GM10266 (cell line): ENCODE measurements at regions not wholly inside any gene's neighbourhood (a gene's known extent, or its start where the extent isn't known, plus 50 kb on each side); places are given as distances from the start of the nearest gene placed in this dataset.

Source experiments
- DNase-seq: peaks from one replicate; pipeline ENCODE4 v3.0.0; 2012; ENCODE audit errors: extremely low spot score
- TF ChIP-seq, protein P1 (sequence below): IDR thresholded peaks from 2 replicates; pipeline ENCODE4 v1.5.1; 2012; ENCODE audit warnings: mild to moderate bottlenecking, low read depth; ENCODE audit not compliant: control insufficient read depth, insufficient read depth; ENCODE audit errors: missing control alignments

DNA sequence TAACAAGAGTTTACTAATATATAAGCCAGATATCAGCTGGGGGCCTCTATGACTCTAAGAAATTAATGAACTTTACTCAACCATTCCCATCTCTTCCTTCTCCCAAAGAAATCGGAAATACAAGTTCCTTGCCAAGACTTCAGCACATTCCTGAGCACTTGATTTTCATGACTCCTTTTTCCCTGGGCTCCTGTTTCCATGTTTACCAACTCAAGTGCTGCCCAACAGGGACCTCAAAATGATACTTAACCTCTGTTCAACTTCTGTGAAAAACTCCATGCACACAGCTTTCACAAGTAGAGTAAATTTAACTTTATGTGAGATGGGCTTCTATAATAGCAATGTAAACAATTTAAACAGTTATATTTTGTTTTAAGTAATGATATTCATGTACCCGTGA, 315.8 kb upstream of the CDIN1 start:
- DNase-seq, result no peak
- TF ChIP-seq, protein P1, sequence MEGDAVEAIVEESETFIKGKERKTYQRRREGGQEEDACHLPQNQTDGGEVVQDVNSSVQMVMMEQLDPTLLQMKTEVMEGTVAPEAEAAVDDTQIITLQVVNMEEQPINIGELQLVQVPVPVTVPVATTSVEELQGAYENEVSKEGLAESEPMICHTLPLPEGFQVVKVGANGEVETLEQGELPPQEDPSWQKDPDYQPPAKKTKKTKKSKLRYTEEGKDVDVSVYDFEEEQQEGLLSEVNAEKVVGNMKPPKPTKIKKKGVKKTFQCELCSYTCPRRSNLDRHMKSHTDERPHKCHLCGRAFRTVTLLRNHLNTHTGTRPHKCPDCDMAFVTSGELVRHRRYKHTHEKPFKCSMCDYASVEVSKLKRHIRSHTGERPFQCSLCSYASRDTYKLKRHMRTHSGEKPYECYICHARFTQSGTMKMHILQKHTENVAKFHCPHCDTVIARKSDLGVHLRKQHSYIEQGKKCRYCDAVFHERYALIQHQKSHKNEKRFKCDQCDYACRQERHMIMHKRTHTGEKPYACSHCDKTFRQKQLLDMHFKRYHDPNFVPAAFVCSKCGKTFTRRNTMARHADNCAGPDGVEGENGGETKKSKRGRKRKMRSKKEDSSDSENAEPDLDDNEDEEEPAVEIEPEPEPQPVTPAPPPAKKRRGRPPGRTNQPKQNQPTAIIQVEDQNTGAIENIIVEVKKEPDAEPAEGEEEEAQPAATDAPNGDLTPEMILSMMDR, result no peak

DNA sequence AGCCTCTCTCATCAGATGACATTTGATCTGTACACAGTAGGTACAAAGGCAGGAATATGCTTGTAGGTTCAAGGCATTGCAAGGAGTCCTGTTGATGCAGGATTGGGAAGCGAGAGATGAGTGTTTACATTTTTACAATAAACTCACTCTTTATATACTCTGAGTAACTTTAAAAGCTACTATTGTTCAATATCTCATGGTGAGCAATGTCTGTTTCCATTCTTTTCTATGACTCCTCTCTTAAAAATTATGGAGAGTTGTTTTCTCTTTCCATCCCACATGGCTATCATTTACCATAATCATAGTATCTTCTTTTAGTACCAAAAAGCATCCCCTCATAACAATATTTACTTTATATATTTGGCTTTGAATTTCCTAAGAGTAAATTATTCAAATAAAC, 314.0 kb upstream of the CDIN1 start:
- DNase-seq, result no peak
- TF ChIP-seq, protein P1, result no peak

DNA sequence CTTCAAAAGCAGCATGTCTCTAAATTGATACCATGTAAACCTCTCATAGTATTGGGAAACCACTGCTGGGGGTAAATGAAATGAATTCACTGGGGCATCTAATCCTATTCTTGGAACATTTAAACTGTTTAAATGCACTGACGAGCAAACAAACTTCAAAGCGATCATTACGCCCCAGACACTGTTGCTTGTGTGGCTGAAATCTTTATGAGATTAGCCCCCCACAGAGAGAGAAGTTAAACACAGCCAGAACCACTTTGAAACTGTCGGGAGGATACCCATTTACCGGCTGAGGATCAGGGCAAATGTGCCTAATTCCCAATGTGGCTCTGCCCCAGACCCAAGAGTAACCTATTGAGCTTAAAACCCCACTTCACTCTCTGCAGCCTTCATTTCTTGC, 308.4 kb upstream of the CDIN1 start:
- DNase-seq, result no peak
- TF ChIP-seq, protein P1, result no peak

DNA sequence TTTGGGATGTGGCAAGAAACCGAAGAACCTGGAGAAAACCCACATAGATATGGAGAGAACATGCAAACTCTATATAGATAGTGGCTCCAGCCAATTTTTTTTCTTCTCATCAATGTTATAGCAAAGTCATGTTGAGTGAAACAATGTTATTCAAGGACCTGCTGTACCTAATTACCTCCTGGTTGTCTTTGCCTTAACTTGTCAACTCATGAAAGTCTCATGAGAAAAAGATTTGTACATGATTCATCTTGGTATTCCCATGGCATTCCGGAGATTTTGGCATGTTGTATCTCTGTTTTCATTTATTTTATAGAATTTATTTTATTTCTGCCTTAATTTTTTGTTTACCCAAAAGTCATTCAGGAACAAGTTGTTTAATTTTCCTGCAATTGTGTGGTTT, 303.8 kb upstream of the CDIN1 start:
- TF ChIP-seq, protein P1, result no peak
- no peak for DNase-seq

DNA sequence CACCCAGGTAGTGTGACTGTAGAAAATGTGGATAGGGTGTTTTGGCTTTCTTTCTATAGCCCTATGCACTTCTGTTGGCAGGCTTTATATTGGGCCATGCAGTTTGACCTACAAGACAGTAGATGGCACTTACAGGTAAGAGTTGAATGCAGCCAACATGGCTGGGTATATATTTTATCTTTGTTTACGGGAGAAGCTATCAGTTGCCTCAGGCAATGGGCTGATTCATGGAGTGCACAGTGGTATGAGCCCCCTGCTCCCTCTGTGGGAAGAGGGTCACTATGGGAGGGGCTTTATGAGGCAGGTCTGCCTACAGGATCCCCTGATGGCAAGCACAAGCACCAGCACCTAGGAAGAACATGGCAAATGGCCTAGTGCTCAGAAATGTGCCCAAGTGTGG, 301.2 kb upstream of the CDIN1 start:
- TF ChIP-seq, protein P1, result no peak
- no peak for DNase-seq

DNA sequence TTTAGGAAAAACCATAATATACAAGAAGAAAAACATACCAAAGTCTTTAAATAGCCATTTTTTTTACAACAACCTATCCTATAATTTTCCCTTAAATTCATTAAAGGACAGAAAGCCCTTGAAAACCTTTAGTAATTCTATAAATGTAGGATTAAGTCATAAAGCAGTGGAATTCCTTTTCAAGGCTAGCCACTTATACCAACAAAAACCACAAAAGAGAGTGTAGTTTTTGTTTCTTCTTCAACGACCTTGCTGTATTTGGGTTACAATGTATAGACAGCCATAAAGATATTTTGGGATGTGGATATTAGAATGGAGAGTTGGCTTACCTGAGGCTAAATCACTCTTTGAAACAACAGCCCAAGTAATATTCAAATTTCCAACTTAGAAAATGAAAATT, 296.6 kb upstream of the CDIN1 start:
- TF ChIP-seq, protein P1, result no peak
- DNase-seq, result no peak

DNA sequence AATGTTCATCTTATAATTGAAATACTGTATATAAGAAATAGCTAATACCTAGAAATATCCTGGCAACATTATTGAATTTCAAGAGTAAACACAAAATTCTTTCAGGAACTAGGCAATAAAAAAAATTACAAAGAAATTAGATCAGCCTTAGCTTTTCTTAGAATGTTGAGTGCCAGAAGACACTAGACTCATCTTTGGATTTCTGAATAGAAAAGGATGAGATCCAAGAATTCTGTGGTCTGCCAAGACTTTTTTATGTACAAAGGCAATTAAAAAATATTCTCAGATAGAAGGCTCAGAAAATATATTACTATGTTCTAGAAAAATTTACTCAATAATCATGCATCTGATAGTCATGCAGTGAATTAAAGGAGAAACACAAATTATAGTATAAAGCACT, 294.5 kb upstream of the CDIN1 start:
- TF ChIP-seq, protein P1, result no peak
- no peak for DNase-seq

DNA sequence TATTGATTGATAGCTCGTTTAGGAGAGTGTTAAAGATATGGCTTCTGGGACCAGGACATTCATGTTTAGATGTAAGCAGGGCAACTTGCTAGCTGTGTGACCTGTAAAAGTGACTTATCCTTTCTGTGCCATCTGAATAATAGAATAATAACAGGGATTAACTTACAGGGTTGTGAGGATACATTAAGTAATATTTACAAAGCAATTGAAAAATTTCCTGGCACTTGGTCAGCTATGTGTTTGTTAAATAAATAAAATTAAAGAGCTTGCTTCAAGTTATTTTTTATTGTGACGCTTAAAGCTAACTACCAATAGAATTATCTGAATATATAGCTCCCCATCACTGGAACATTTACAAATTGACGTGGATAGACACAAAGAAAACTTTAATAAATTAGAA, 287.9 kb upstream of the CDIN1 start:
- TF ChIP-seq, protein P1, result no peak
- no peak for DNase-seq
